ENCODE measurements at regions not wholly inside any gene's neighbourhood (a gene's known extent, or its start where the extent isn't known, plus 50 kb on each side); places are given as distances from the start of the nearest gene placed in this dataset.

DNA sequence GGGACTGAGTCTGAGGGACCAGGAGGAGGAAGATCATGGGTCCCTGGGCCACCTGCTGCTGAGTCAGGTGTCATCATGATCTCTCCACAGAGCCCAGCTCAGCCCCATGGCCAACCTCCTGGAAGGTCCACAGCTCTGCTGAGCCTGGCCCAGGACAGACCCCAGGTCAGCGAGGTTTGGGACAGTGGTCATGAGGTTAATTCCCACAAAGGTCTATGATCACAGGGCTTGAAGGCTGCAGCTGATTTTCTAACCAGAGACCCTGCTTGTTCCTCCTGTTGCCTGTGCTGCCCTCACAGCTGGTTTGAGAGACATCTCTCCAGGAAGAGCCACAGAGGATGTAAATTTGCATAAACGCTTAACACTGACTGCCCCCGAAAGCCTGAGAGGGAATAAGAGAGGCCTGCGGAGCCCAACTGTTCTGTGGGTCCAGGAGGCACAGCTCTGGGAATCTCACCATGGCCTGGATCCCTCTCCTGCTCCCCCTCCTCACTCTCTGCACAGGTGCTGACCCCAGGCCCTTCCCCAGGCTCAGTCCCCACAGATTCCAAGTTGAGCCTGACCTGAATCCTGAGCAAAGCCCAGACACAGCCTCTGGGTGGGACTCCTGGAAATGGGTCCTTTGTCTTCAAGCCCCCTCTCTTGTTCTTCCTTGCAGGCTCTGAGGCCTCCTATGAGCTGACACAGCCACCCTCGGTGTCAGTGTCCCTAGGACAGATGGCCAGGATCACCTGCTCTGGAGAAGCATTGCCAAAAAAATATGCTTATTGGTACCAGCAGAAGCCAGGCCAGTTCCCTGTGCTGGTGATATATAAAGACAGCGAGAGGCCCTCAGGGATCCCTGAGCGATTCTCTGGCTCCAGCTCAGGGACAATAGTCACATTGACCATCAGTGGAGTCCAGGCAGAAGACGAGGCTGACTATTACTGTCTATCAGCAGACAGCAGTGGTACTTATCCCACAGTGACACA lies 102.8 kb downstream of the GGTLC2 start:
- TF ChIP-seq POLR2AphosphoS5 (IDR thresholded peaks at IDR 0.05; ENCODE audit: low read depth, low read length) (no peak), POLR2A (IDR thresholded peaks at IDR 0.05; ENCODE audit: low read depth, low read length) (no peak)

All from GM12892 (cell line).